ENCODE measurements at regions not wholly inside any gene's neighbourhood (a gene's known extent, or its start where the extent isn't known, plus 50 kb on each side); places are given as distances from the start of the nearest gene placed in this dataset.

DNA sequence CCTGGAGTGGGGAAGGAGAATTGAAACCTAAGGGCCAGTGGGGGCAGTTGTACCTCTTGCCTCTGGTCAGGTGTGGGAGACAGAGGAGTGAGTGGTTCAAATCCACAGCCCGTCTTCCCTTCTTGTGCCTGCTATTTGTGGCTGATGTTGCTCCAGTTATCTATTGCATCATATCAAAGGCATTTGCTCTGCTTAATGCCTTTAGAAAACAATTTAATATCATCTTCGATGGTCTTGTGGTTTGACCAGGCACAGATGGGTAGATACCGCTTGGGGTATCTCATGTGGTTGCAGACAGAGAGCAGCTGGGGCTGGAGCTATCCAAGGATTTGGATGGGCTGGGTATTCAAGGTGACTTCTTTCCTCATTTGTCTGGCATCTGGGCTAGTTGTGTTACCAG is 376.1 kb upstream of the RBFOX1 start:
- no peaks in the 10 kb centered on the region for H3K36me3 ChIP-seq (ENCODE audit: control insufficient read depth, insufficient read depth, low read length)
- no peak overlapping the region for H3K4me2 ChIP-seq (ENCODE audit: extremely low read depth, insufficient read depth, low read length)
- no peaks in the 10 kb centered on the region for H3K27me3 ChIP-seq (ENCODE audit: control insufficient read depth, insufficient read depth, low read length)
- H3K9ac ChIP-seq (ENCODE audit: insufficient read depth, low read length), result no peak overlapping the region
- H3K27ac ChIP-seq (ENCODE audit: insufficient read depth, low read length), result no peak overlapping the region
- no peak overlapping the region for H3K4me3 ChIP-seq (replicated peaks in 1 of 4; ENCODE audit: control extremely low read depth in 1 of 4, insufficient read depth in 1 of 4, low read depth in 3 of 4, low read length in 4 of 4)
- no peak for DNase-seq (ENCODE audit: low read depth in 2 of 2)
- H3K79me2 ChIP-seq (ENCODE audit: control insufficient read depth, insufficient read depth, low read length), result no peaks in the 10 kb centered on the region
- no peaks in the 10 kb centered on the region for H3K9me3 ChIP-seq (ENCODE audit: control insufficient read depth, insufficient read depth, low read depth, low read length)
- H4K20me1 ChIP-seq (ENCODE audit: control insufficient read depth, extremely low read depth, insufficient read depth, low read length), result no peaks in the 10 kb centered on the region
- H3K4me1 ChIP-seq (ENCODE audit: control insufficient read depth, extremely low read depth, insufficient read depth, low read length), result no peaks in the 10 kb centered on the region
- TF ChIP-seq, protein P1, sequence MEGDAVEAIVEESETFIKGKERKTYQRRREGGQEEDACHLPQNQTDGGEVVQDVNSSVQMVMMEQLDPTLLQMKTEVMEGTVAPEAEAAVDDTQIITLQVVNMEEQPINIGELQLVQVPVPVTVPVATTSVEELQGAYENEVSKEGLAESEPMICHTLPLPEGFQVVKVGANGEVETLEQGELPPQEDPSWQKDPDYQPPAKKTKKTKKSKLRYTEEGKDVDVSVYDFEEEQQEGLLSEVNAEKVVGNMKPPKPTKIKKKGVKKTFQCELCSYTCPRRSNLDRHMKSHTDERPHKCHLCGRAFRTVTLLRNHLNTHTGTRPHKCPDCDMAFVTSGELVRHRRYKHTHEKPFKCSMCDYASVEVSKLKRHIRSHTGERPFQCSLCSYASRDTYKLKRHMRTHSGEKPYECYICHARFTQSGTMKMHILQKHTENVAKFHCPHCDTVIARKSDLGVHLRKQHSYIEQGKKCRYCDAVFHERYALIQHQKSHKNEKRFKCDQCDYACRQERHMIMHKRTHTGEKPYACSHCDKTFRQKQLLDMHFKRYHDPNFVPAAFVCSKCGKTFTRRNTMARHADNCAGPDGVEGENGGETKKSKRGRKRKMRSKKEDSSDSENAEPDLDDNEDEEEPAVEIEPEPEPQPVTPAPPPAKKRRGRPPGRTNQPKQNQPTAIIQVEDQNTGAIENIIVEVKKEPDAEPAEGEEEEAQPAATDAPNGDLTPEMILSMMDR (conservative IDR thresholded peaks at IDR 0.05 in 1 of 2, IDR thresholded peaks at IDR 0.05 in 1 of 2; ENCODE audit: low read depth in 1 of 2, low read length in 2 of 2), result no peak
- no peak overlapping the region for H2AFZ ChIP-seq (ENCODE audit: low read length)

DNA sequence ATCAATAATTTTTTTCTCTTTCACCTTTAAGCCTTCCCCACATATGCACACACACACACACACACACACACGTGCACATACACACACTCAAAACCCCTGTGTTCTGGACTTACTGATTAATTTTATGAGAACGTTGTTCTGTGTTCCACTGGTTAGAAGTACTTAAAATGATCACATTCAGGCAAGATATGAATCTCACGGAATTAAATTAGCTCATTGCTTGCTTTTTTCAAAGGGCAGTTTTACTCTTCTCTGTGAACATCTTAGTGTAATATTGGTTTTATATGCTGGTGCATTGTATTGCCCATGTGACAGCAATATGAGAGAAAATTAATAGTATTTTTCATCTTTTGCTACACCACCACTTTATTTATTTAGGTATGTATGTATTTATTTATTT is 377.3 kb upstream of the RBFOX1 start:
- Histone ChIP-seq H3K9ac (ENCODE audit: insufficient read depth, low read length) (no peak overlapping the region), H3K9me3 (ENCODE audit: control insufficient read depth, insufficient read depth, low read depth, low read length) (no peaks in the 10 kb centered on the region), H3K4me1 (ENCODE audit: control insufficient read depth, extremely low read depth, insufficient read depth, low read length) (no peaks in the 10 kb centered on the region), H4K20me1 (ENCODE audit: control insufficient read depth, extremely low read depth, insufficient read depth, low read length) (no peaks in the 10 kb centered on the region), H3K4me2 (ENCODE audit: extremely low read depth, insufficient read depth, low read length) (no peak overlapping the region), H3K4me3 (replicated peaks in 1 of 4; ENCODE audit: control extremely low read depth in 1 of 4, insufficient read depth in 1 of 4, low read depth in 3 of 4, low read length in 4 of 4) (no peak overlapping the region), H3K27me3 (ENCODE audit: control insufficient read depth, insufficient read depth, low read length) (no peaks in the 10 kb centered on the region), H2AFZ (ENCODE audit: low read length) (no peak overlapping the region), H3K27ac (ENCODE audit: insufficient read depth, low read length) (no peak overlapping the region), H3K36me3 (ENCODE audit: control insufficient read depth, insufficient read depth, low read length) (no peaks in the 10 kb centered on the region), H3K79me2 (ENCODE audit: control insufficient read depth, insufficient read depth, low read length) (no peaks in the 10 kb centered on the region)
- no peak for TF ChIP-seq EZH2 (IDR thresholded peaks at IDR 0.05; ENCODE audit: low read length, missing control alignments)
- TF ChIP-seq, protein P1 (conservative IDR thresholded peaks at IDR 0.05 in 1 of 2, IDR thresholded peaks at IDR 0.05 in 1 of 2; ENCODE audit: low read depth in 1 of 2, low read length in 2 of 2), result no peak
- no peak for DNase-seq (ENCODE audit: low read depth in 2 of 2)

DNA sequence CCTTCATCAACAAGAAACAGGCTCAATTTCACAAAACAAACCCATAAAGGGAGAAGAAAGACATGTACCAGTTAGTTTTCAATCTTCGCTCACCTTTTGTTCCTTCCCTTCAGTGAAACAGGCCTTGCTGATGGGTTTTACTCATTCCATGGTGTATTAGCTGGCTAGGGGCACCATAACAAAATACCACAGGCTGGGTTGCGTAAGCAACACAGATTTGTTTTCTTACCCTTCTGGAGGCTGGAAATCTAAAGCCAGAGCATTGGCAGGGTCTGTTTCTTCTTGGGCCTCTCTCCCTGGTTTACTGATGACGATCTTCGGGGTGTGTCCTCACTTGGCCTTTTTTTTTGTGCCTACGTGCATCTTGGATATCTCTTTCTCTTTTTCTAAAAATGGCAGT is 383.4 kb upstream of the RBFOX1 start:
- Histone ChIP-seq H3K36me3 (ENCODE audit: control insufficient read depth, insufficient read depth, low read length) (no peaks in the 10 kb centered on the region), H3K4me3 (replicated peaks in 1 of 4; ENCODE audit: control extremely low read depth in 1 of 4, insufficient read depth in 1 of 4, low read depth in 3 of 4, low read length in 4 of 4) (no peak overlapping the region), H3K4me1 (ENCODE audit: control insufficient read depth, extremely low read depth, insufficient read depth, low read length) (no peaks in the 10 kb centered on the region), H4K20me1 (ENCODE audit: control insufficient read depth, extremely low read depth, insufficient read depth, low read length) (no peaks in the 10 kb centered on the region), H3K9me3 (ENCODE audit: control insufficient read depth, insufficient read depth, low read depth, low read length) (no peaks in the 10 kb centered on the region), H3K4me2 (ENCODE audit: extremely low read depth, insufficient read depth, low read length) (no peak overlapping the region), H3K27ac (ENCODE audit: insufficient read depth, low read length) (no peak overlapping the region), H3K79me2 (ENCODE audit: control insufficient read depth, insufficient read depth, low read length) (no peaks in the 10 kb centered on the region), H3K27me3 (ENCODE audit: control insufficient read depth, insufficient read depth, low read length) (no peaks in the 10 kb centered on the region), H3K9ac (ENCODE audit: insufficient read depth, low read length) (no peak overlapping the region), H2AFZ (ENCODE audit: low read length) (no peak overlapping the region)
- DNase-seq (ENCODE audit: low read depth in 2 of 2), result no peak
- TF ChIP-seq, protein P1 (conservative IDR thresholded peaks at IDR 0.05 in 1 of 2, IDR thresholded peaks at IDR 0.05 in 1 of 2; ENCODE audit: low read depth in 1 of 2, low read length in 2 of 2), result no peak
- no peak for TF ChIP-seq EZH2 (IDR thresholded peaks at IDR 0.05; ENCODE audit: low read length, missing control alignments)

All from fibroblast of lung (primary cell).